GM19455 (cell line): ENCODE measurements at regions not wholly inside any gene's neighbourhood (a gene's known extent, or its start where the extent isn't known, plus 50 kb on each side); places are given as distances from the start of the nearest gene placed in this dataset.

Experiments used
- ATAC-seq: cut with Tn5 transposase; IDR thresholded peaks from one replicate; pipeline ENCODE4 v1.9.1; 2021; ENCODE audit not compliant: unreplicated experiment

GRCh38 chr20:6499566-6499965, 267.9 kb upstream of the BMP2 start:
- ATAC-seq, result no peak

DNA sequence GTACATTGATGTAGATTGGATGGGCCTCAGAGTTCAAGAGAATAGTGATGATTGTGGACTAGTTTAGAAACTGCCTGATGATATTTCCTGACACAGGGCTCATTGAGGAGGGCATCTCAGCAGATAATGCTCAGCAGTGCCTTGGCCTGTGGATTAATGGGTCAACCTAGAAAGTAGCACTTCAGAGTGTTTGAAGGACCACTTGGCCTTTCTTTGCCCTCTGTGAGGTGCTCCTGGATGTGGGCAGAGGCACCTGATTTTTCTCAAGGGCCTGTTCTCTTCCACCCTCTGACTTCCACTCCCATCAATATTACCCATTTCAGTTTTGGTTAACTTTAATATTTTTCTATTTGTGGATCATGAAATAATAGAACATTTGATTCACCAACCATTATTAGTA, 270.6 kb upstream of the BMP2 start:
- no peak for ATAC-seq

DNA sequence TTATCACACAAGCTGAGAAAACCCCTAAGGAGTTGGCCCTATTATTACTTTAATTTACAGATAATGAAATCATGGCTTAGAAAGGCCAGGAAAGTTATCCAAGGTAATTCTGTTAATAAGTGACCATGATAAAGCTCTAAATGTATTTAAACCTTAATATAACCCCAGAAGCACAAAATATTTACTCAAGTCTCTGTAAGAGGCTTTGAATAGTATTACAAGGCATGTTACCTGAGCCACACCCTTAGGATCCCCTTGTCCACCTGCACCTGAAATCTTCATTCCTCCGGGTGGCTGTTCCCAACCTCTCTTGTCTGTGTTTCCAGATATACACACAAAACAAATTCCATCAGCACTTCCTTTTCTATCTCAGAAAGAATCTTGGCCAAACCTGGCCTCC, 271.6 kb upstream of the BMP2 start:
- ATAC-seq, result no peak

DNA sequence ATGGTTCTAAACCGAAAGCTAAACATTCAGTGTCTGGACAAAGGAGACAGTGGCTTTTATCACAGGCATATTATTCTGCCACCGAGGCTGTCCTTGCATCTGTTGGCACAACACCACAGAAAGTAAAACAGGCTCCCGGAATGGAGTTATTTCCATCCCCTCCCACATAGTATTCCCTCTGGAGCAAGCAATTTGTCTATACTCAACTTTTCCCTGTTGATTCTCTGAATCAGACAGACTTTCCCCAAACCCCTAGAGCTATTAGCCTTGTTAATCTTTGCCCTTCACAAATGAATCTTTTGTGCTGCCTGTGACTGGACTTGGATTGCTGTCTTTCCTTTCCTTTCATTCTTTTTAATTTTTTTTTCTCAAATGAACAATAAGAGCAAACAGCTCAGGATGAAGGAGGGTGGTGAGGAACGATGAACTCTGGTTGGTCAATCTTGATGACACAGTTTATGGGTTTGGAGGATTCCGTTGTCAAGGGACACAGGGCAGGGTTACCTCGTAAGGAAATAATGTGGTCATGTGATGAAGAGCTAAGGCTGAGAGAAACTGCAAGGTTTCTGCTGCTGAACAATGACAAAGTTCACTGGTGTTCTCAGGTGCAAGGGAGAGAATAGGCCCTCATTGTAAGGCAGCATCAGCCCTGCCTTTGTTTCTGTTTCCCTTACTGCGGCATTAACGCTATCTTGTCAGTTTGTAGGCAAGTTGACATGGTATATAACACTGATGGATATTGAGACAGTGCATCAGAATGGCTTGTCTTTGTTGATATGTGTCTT, 275.0 kb upstream of the BMP2 start:
- no peak for ATAC-seq

DNA sequence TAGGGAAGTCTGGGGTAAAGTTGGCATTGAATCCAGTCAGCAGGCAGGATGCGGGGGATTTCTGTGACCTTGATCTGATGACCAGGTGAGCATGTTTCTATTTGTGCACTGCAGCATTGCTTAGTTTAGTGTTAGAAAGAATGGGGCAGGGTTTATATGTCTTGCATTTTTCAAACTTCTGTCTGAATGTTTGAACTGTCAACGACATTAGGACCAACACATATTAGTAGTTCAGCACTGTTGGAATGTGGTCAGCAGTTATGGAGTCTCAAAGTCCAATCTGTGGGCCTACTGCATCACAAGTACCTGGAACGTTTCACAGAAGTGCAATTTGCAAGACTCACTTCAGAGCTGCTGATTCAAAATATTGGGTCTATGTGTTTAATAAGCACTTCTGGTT, 276.6 kb upstream of the BMP2 start:
- no peak for ATAC-seq

DNA sequence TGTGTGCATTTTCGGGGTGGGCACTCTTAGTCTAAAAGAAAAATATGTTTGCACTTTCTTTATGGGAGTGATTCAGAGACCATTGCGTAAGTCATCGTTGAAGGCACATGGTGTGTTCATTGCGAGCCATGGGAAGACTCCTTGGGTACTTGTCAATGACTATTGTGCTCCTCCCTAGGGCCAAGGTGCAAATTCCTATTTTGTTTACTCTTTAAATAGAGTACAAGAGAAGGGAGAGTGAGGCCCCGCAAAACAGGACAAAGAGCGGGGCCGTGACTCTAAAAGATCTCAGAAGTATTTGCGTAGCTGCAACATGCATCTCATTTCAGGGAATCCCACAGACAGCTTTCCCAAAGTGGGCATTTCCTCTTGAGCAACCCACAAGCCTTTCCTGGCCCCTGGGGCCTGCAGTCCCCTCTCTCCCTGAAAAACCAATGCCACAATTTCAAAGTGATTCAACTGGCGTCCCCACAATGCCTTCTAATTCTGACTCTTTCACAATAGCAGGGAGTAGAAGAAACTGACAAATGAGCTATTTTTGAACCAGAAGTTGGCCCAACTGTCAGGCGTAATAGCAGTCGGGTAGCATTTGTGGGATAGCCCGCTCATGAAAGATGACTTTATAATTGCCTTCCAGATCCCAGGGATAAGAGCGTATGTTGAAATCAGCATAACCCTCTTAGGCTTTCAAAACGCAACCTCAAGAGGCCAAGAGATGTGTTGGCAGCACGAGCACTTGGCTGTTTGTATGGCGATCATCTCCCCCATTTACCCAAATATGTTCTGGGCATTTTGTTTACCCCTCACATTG, 277.9 kb upstream of the BMP2 start:
- no peak for ATAC-seq

GRCh38 chr20:6485351-6485750, 282.1 kb upstream of the BMP2 start:
- ATAC-seq, result no peak

- no peak for ATAC-seq
Observed at GRCh38 chr20:6483727-6484126, 283.8 kb upstream of the BMP2 start.

GRCh38 chr20:6482486-6482885, 285.0 kb upstream of the BMP2 start:
- no peak for ATAC-seq

- ATAC-seq, result no peak
Observed at GRCh38 chr20:6480328-6481200, 286.9 kb upstream of the BMP2 start.

DNA sequence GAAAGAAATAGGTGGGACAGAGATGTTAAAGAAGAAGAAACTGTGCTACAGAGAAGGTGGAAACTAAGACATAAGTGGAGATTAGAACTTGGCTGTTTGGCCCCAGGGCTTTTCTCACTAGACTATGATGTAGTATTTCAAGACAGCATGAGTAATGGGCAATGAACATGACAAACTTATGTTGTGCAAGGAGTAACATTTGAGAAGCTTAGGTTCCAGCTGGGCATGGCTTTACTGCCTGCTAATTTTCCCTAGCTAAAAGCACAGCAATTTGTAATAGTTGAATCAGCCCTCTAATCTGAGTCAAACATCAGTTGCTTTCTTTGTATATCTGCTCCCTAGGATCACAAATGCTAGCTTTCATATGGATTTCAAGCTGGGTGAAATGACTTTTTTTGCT, 294.3 kb upstream of the BMP2 start:
- no peak for ATAC-seq

- no peak for ATAC-seq
Observed at GRCh38 chr20:6471871-6472270, 295.6 kb upstream of the BMP2 start.

- no peak for ATAC-seq
Observed at GRCh38 chr20:6471110-6471647, 296.3 kb upstream of the BMP2 start.

DNA sequence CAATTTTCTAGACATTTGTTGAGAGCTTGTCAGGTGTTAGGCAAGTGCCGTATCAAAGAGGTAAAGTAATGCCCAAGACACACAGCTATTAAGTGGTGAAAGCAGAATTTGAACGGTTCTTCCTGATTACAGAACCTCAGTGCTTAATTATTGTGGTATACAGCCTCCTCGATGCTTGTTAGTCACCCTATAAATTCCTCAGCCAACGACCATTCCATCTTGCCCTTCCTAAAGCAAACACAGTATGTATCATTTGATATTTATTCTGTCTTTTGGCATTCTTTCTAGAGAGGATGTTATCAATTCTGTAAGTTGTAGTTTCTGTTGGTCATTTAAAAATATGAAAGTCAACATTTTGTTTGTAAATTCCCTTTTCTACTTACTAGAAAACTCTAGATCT, 297.8 kb upstream of the BMP2 start:
- no peak for ATAC-seq

DNA sequence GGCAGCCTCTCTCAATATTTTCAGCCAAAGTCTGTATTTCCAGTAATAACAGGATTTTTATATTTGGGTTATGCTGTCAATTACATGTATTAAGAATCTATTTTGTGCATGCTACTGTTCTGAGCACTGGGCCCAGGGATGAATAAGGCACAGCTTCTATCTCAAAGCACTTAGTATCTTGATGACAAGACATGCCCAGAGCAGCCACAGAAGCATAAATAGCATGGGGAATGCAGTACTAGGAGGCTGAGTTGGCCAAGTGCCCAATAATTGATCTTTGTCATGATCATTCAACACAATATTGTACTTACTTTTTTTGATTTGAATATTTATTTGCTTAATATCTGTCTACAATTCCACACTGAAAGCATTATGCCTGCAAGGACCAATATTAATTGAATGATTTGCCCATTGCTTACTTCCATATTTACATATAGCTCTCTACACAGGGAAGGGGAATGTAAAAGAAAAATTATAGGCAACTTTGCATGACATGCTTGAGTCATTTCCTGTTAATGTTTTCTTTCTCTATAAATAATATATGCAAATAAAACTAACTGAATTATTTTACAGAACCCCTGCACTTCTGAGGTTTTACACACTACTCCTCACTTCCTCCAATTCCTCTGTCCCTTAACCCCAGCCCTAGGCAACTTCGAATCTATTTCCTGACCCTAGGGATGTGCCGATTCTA, 298.9 kb upstream of the BMP2 start:
- ATAC-seq, result no peak

- no peak for ATAC-seq
Observed at GRCh38 chr20:6467562-6467961, 299.9 kb upstream of the BMP2 start.

- no peak for ATAC-seq
Observed at GRCh38 chr20:6466075-6466810, 301.2 kb upstream of the BMP2 start.

DNA sequence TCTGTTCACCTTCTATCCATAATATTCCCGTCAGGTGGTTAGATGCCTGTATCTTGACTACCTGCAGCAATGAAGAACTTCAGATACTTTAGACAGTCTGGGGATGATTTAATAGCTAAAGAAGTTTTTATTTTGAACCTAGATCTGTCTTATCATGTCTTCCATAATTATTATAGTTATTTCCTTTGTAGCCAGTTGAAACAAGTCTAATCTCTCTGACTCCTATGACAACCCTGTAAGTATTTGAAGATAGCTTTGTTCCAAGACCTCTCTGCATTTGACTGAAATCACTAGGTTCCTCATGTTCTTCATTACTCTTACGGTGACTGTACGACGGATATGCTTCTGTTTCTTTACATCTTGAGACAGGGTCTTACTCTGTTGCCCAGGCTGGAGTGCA, 316.6 kb upstream of the BMP2 start:
- ATAC-seq, result no peak

DNA sequence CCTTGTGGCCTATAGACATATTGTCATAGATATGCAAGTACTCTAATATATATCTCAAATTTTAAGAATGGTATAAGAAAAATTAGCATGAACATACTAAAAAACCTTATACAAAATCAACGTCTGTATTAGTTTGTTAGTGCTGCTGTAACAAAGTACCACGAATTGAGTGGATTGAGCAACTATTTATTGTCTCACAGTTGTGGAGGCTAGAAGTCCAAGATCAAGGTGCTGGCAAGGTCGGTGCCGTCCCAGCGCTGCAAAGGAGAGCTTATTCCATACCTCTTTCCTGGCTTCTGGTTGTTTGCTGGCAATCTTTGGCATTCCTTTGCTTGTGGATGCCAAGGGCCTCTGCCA, 317.6 kb upstream of the FERMT1 start:
- ATAC-seq, result no peak
